DND-41 (cell line): ENCODE measurements at regions not wholly inside any gene's neighbourhood (a gene's known extent, or its start where the extent isn't known, plus 50 kb on each side); places are given as distances from the start of the nearest gene placed in this dataset.

ENCODE experiments used
- ATAC-seq: fragments of 200-7000 bp; cut with Tn5 transposase; 3 replicates; pipeline ENCODE4 v1.9.1; 2021; ENCODE audit warnings: low read depth; ENCODE audit not compliant: insufficient read depth
- DNase-seq: peaks from one replicate; pipeline ENCODE4 v3.0.0-alpha.2; 2020
- H2AFZ ChIP-seq: 2 replicates; pipeline ENCODE4 v1.6.0; 2012; ENCODE audit warnings: low read depth, low read length
- H3K27ac ChIP-seq: 2 replicates; pipeline ENCODE4 v1.5.1; 2012; ENCODE audit warnings: low read length, inconsistent platforms
- H3K27me3 ChIP-seq: fragments of 200-600 bp; sonication (generic); 2 replicates; pipeline ENCODE4 v1.6.0; 2012; ENCODE audit warnings: low read length, mild to moderate bottlenecking, inconsistent platforms; ENCODE audit not compliant: insufficient read depth, poor library complexity
- H3K36me3 ChIP-seq: 2 replicates; pipeline ENCODE4 v1.5.1; 2012; ENCODE audit warnings: low read length, inconsistent platforms; ENCODE audit not compliant: insufficient read depth
- H3K4me1 ChIP-seq: 2 replicates; pipeline ENCODE4 v1.5.1; 2012; ENCODE audit warnings: mild to moderate bottlenecking, low read length; ENCODE audit not compliant: insufficient read depth
- H3K4me2 ChIP-seq: 2 replicates; pipeline ENCODE4 v1.6.0; 2012; ENCODE audit warnings: mild to moderate bottlenecking, moderate library complexity, low read length, inconsistent platforms; ENCODE audit not compliant: insufficient read depth
- H3K4me3 ChIP-seq, 2 experiments: fragments of 200-600 bp in 1 of 2; shearing (Covaris generic) in 1 of 2; 2 replicates each; pipeline ENCODE4 v1.5.1; 2012 to 2016; ENCODE audit warnings: inconsistent platforms in 2 of 2, low read length in 2 of 2, mild to moderate bottlenecking in 2 of 2, low read depth in 1 of 2, moderate library complexity in 1 of 2
- H3K79me2 ChIP-seq: 2 replicates; pipeline ENCODE4 v1.6.0; 2012; ENCODE audit warnings: low read length, inconsistent platforms; ENCODE audit not compliant: insufficient read depth
- H3K9ac ChIP-seq: 2 replicates; pipeline ENCODE4 v1.6.0; 2012; ENCODE audit warnings: low read depth, mild to moderate bottlenecking, inconsistent platforms, low read length, moderate library complexity
- H3K9me3 ChIP-seq: 2 replicates; pipeline ENCODE4 v1.5.1; 2012; ENCODE audit warnings: low read length, moderate library complexity, mild to moderate bottlenecking, inconsistent platforms; ENCODE audit not compliant: insufficient read depth, severe bottlenecking
- H4K20me1 ChIP-seq: 2 replicates; pipeline ENCODE4 v1.6.0; 2012; ENCODE audit warnings: low read length; ENCODE audit not compliant: insufficient read depth
- EZH2 ChIP-seq: IDR thresholded peaks from 3 replicates; pipeline ENCODE4 v1.6.1; 2012; ENCODE audit warnings: borderline replicate concordance, low read depth, mild to moderate bottlenecking, moderate library complexity, low read length, inconsistent platforms; ENCODE audit not compliant: severe bottlenecking
- TF ChIP-seq, protein P1 (sequence below): IDR thresholded peaks from 2 replicates; pipeline ENCODE4 v1.5.1; 2012; ENCODE audit warnings: borderline replicate concordance, low read length, moderate library complexity, mild to moderate bottlenecking; ENCODE audit not compliant: poor library complexity, severe bottlenecking; ENCODE audit errors: extremely low read depth

- Histone ChIP-seq H3K4me1 (no peaks in the 10 kb centered on the region), H3K4me2 (no peak overlapping the region), H3K9ac (no peak overlapping the region), H2AFZ (no peak overlapping the region), H4K20me1 (no peaks in the 10 kb centered on the region), H3K9me3 (no peaks in the 10 kb centered on the region), H3K4me3 (no peak overlapping the region), H3K27ac (no peak overlapping the region), H3K36me3 (no peaks in the 10 kb centered on the region), H3K79me2 (no peaks in the 10 kb centered on the region), H3K27me3 (no peaks in the 10 kb centered on the region)
- ATAC-seq (0 out of 3 replicates have a peak, but pooled peaks have one; percentile 47), DNase-seq (no peak)
- TF ChIP-seq EZH2: no peak
- TF ChIP-seq, protein P1, sequence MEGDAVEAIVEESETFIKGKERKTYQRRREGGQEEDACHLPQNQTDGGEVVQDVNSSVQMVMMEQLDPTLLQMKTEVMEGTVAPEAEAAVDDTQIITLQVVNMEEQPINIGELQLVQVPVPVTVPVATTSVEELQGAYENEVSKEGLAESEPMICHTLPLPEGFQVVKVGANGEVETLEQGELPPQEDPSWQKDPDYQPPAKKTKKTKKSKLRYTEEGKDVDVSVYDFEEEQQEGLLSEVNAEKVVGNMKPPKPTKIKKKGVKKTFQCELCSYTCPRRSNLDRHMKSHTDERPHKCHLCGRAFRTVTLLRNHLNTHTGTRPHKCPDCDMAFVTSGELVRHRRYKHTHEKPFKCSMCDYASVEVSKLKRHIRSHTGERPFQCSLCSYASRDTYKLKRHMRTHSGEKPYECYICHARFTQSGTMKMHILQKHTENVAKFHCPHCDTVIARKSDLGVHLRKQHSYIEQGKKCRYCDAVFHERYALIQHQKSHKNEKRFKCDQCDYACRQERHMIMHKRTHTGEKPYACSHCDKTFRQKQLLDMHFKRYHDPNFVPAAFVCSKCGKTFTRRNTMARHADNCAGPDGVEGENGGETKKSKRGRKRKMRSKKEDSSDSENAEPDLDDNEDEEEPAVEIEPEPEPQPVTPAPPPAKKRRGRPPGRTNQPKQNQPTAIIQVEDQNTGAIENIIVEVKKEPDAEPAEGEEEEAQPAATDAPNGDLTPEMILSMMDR: no peak
Measured at GRCh38 chr9:15372455-15372854, 50.2 kb upstream of the SNAPC3 start.

DNA sequence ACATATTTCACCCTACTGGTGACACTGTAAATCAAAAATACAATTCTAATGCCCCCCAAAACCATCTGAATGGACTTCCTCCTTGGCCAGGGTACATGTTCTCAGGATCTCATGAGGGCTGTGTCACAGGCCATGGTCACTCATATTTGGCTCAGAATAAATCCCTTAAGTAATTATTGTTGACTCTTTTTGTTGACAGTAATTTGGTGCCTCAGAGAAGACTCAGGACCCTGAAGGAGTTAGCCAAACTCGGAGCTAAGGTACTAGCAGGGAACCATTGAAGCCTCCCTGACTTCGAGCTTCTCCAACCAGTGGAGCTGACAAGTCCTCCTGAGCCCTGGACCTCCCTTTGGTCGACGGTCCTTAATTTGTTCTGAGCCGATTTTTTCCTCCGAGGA lies 51.2 kb upstream of the SNAPC3 start:
- H3K9me3 ChIP-seq: no peaks in the 10 kb centered on the region
- no peak for TF ChIP-seq EZH2
- TF ChIP-seq, protein P1: no peak
- H2AFZ ChIP-seq: no peak overlapping the region
- H3K27me3 ChIP-seq: no peaks in the 10 kb centered on the region
- H3K4me1 ChIP-seq: no peaks in the 10 kb centered on the region
- H3K36me3 ChIP-seq: no peaks in the 10 kb centered on the region
- H3K79me2 ChIP-seq: no peaks in the 10 kb centered on the region
- no peak overlapping the region for H3K4me3 ChIP-seq
- DNase-seq (no peak), ATAC-seq (no peak)
- no peak overlapping the region for H3K4me2 ChIP-seq
- H3K9ac ChIP-seq: no peak overlapping the region
- H4K20me1 ChIP-seq: no peaks in the 10 kb centered on the region
- no peak overlapping the region for H3K27ac ChIP-seq

DNA sequence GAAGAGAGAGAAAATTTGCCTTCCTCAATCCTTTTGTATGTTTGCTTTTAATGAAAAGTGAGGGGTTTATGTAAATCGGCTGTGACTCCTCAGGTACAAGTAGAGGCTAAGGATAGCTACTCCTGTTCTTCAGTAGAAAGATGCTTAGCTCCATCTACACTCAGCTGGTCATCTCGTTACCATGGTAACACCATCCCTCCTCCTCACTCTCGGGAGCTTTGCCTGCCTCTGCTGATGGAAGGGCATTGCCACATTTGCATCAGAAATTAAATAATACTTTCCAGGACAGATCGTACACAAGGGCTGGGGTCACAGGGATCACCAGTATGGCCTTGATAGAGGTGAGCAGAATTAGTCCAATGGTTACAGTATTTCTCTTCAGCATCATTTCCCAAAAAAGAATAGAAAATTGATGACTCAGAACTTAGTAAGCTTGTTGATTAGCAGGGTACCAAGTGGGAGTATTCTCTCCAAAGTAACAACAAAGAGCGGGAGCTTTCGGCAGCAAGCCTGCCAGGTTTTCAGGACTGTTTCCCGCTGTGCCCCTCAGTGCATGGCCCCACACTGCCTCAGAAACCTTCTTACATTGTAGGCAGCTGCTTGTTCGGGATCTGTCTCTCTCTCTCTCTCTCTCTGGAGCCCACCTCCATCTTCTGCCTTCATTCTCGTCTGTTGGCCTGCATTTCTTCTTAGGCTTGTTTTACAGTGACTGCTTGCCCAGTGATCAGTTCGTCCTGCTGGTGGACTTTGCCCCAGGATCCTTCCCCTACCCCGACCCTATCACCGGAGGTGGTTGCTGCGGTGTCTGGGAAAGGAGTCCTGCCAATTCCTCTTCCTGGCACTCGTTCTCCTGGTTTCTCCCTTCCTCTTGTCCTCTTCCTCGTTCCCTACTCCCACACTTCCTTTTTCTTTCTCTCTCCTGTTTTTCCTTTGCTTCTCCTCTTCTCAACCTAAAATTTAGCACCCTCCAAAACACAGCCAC lies 51.9 kb upstream of the SNAPC3 start:
- Histone ChIP-seq H3K9me3 (no peaks in the 10 kb centered on the region), H3K27ac (no peak overlapping the region), H2AFZ (no peak overlapping the region), H3K4me2 (no peak overlapping the region), H4K20me1 (no peaks in the 10 kb centered on the region), H3K4me3 (no peak overlapping the region), H3K4me1 (no peaks in the 10 kb centered on the region), H3K27me3 (no peaks in the 10 kb centered on the region), H3K9ac (no peak overlapping the region), H3K36me3 (no peaks in the 10 kb centered on the region), H3K79me2 (no peaks in the 10 kb centered on the region)
- ATAC-seq (no peak), DNase-seq (no peak)
- TF ChIP-seq, protein P1: no peak
- no peak for TF ChIP-seq EZH2
